ENCODE measurements at regions not wholly inside any gene's neighbourhood (a gene's known extent, or its start where the extent isn't known, plus 50 kb on each side); places are given as distances from the start of the nearest gene placed in this dataset.

- DNase-seq (ENCODE audit: low read depth), result no peak
Observed at GRCh38 chr3:30542897-30543296, 63.5 kb upstream of the TGFBR2 start.

DNA sequence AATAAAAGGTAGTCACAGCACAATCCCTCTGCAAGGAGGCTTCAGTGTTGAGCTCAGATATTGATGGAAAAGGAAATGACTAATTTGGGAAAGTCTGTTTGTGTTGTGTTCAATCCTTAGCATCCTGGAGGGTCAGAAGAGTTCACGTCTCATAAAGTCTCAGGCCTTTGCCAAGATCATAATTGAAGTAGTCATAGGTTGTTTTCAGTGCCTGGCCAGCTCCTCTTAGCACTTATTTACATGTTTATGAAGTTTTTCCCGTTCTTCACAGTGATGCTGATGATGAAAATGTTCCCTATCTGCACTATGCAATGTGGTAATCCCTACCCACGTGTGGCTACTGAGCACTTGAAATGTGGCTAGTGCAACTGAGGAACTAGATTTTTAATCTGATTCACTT is 61.6 kb upstream of the TGFBR2 start:
- DNase-seq (ENCODE audit: low read depth), result peak; percentile 23

DNA sequence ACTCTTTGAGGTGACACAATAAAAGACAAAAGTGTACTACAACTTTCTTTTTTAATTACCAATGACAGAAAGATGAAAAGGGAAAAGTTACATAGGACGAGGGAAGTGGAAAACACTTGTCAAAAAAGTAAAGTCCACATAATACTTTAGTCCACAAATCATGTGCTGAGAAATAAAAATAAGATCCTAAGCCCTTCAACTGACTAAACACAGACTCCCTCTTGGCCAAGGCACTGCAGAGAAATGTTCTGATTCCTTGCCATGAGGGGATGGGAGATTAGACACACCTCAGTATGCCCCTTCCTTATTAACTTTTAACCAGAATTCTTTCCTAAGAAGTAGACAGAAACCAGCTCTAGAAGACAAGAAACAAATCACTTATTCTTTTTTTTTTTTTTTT is 59.5 kb upstream of the TGFBR2 start:
- DNase-seq (ENCODE audit: low read depth), result no peak

DNA sequence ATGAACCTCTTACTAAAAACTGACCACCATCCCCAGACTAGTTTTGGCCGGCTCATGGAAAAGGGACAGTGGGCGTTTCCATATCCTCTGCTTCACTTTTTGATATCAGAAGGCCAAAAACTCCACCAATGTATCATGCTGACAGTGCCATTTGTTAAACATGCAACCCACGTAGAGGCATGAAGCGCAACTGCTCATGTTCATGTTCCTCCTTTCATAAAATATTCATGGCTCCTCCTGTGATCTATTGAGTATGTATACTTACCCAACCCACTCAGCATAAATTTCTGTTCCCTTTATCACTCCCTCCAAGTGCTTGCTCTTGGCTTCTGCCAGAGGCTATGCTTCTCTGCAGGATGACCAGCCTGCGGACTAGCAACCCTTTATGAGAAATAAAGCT is 58.7 kb upstream of the TGFBR2 start:
- no peak for DNase-seq (ENCODE audit: low read depth)

DNA sequence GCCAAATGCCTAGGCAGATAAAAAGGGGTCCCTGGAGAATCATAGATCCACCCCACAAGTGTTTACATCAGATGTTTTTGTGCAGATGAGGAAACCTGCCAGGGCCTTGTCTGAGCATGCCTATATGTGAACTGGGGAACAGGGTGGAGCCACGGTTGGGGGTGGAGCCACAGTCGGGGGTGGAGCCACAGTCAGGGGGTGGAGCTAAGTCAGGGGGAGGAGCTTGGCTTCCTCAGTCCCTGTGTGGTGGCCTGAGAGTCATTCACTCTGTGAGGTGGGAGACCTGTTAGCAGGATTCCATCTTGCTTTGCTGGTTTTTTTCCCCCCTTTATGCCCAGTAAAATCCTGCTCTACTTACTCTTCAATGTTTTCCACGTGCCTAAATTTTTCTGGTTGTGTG is 57.8 kb upstream of the TGFBR2 start:
- no peak for DNase-seq (ENCODE audit: low read depth)

DNA sequence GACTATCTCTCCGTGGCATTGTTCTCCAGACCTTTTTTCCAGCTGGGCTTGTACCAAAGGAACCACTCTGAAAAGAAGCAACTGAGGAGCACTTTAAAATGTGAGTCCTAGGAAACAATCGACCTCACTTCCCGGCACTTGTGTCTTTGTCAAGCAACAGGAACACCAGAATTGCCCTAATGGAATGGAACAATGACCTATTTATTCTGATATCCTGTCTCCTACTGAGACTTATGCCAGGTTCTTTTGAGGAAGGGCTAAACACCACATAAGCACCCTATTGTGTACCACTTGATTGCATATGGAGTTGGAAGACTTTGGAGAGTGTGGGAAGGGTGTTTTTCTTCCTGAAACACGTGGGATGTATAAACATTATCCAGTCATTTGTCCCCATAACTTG is 56.8 kb upstream of the TGFBR2 start:
- no peak for DNase-seq (ENCODE audit: low read depth)

DNA sequence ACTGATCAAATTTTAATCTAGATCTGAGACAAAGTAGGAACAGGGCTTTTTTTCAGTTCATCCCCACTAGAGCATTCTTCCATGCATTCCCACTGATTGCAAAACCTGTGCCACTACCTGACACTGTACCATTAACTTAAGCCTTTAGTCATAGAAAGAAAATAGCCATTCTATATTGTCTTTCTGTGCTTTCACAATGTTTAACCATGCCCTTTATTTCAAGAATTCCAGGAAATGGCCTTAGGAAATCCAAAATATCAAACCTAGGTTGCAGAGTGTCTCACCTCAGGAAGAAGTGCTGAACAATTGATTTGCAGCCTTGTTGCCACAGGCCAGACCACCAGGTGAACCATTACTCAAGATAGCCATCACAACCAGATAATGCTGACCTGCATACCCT is 56.2 kb upstream of the TGFBR2 start:
- DNase-seq (ENCODE audit: low read depth), result no peak

- no peak for DNase-seq (ENCODE audit: low read depth)
Observed at GRCh38 chr3:30551266-30551665, 55.1 kb upstream of the TGFBR2 start.

GRCh38 chr3:30551927-30552326 is 54.5 kb upstream of the TGFBR2 start:
- no peak for DNase-seq (ENCODE audit: low read depth)

GRCh38 chr3:30553641-30554316 is 52.6 kb upstream of the TGFBR2 start:
- DNase-seq (ENCODE audit: low read depth), result no peak

DNA sequence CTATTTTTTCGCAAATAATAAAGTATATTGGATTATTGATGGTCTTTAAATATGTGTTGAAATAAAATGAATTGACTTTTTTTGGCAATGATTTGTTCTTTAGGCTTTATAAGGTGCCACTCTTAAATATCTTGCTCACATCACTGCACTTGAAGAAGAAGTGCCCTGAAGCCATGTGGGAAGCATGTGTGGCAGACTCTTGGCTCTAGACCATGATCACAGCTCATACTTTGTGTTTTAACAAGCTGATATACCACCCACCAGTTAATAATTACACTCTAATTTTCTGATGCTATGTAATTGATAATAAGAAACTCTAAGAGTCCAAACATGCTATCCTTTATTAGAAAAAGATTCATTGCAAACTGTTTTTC is 52.1 kb upstream of the TGFBR2 start:
- no peak for DNase-seq (ENCODE audit: low read depth)

GRCh38 chr3:30555968-30556367 is 50.4 kb upstream of the TGFBR2 start:
- DNase-seq (ENCODE audit: low read depth), result no peak
